Skeletal muscle cell (primary cell): ENCODE measurements at regions not wholly inside any gene's neighbourhood (a gene's known extent, or its start where the extent isn't known, plus 50 kb on each side); places are given as distances from the start of the nearest gene placed in this dataset.

Experiments used
- DNase-seq: peaks from one replicate; pipeline ENCODE4 v3.0.0-alpha.2; 2010; ENCODE audit warnings: low read depth
- H3K4me3 ChIP-seq: 2 replicates; pipeline ENCODE4 v1.5.1; 2011; ENCODE audit warnings: low read depth, mild to moderate bottlenecking, control low read depth, low read length, moderate library complexity

- DNase-seq: no peak
- no peak overlapping the region for H3K4me3 ChIP-seq
These were observed 78.1 kb upstream of the HMHB1 start for GRCh38 chr5:143733665-143734455.

DNA sequence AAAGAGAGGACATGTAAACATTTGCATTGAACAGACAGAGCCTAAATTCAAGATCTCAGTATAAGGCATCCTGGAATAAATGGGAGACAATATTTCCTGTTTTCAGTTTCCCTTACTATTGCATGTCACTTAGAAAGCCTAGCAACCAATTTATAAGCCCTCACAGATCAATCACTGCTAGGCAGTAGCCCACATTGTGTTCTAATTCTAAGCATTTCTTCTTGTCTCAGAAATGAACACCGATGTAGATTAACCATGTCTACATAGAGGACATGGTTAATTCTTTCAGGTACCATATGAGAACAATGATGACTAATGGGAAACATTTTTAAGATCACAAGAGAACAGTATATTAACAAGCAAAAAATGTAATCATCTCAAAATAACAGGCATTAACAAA lies 79.6 kb upstream of the HMHB1 start:
- DNase-seq: no peak
- H3K4me3 ChIP-seq: no peak overlapping the region

GRCh38 chr5:143730112-143730801 lies 81.7 kb upstream of the HMHB1 start:
- DNase-seq: no peak
- no peak overlapping the region for H3K4me3 ChIP-seq

- H3K4me3 ChIP-seq: no peak overlapping the region
- DNase-seq: no peak
These were observed 82.5 kb upstream of the HMHB1 start for GRCh38 chr5:143729334-143729946.

- DNase-seq: no peak
- H3K4me3 ChIP-seq: no peak overlapping the region
These were observed 88.8 kb upstream of the HMHB1 start for GRCh38 chr5:143723159-143723558.

DNA sequence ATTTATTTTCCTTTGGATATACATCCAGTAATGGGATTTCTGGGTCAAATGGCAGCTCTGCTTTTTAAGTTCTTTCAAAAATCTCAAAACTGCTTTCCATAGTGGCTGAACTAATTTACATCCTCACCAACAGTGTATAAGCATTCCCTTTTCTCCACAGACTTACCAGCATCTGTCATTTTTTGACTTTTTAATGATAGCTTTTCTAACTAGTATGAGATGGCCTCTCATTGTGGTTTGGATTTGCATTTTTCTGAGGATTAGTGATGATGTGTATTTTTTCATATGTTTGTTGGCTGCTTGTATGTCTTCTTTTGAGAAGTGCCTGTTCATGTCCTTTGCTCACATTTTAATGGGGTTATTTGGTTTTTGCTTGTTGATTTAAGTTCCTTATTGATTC lies 90.0 kb upstream of the HMHB1 start:
- no peak overlapping the region for H3K4me3 ChIP-seq
- DNase-seq: no peak

GRCh38 chr5:143720689-143721088 lies 91.3 kb upstream of the HMHB1 start:
- no peak overlapping the region for H3K4me3 ChIP-seq
- DNase-seq: no peak

DNA sequence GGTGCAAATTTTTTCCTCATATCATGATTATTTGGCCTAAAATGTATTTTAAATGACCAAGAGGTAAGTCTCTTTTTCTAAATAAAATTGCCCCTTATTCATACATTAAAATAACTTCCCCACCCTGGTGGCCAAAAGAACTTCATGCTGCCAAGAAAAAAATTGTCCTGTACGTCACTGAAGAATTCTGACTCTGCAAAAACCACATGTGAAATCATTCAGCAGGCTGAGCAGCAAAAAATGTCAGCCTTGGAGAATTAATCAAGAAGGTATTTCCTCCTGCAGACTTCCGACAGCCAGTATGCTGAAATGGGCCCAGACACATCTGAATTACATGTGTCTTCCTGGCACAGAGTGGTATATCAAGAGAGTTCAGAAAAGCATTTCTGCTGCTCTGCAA lies 94.6 kb upstream of the HMHB1 start:
- DNase-seq: peak; percentile 79
- H3K4me3 ChIP-seq: no peak overlapping the region

- no peak for DNase-seq
- H3K4me3 ChIP-seq: no peak overlapping the region
These were observed 95.1 kb upstream of the HMHB1 start for GRCh38 chr5:143716881-143717280.

DNA sequence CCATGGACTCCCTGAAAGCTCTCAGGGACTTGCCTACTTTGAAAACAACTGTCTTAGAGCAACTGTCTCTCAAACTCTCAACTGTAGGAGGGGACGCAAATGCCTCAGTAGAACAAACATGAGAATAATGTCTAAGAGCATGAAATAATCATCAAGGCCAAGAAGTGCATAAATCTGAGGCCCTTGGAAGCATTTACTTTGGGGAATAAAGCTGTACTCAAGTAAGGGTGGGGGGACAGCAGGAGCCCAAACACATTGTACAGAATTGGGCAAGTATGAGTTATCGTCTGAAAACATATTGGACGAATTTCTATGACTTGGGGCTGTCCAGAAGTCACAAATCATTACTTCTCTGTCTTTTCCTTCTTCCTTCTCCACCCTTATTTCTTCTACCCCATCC lies 96.3 kb upstream of the HMHB1 start:
- H3K4me3 ChIP-seq: no peak overlapping the region
- DNase-seq: no peak

- DNase-seq: no peak
- no peak overlapping the region for H3K4me3 ChIP-seq
These were observed 97.3 kb upstream of the HMHB1 start for GRCh38 chr5:143714629-143715028.

GRCh38 chr5:143713047-143714003 lies 98.6 kb upstream of the HMHB1 start:
- DNase-seq: no peak
- H3K4me3 ChIP-seq: no peak overlapping the region

- no peak overlapping the region for H3K4me3 ChIP-seq
- DNase-seq: no peak
These were observed 103.3 kb upstream of the HMHB1 start for GRCh38 chr5:143708672-143709071.

DNA sequence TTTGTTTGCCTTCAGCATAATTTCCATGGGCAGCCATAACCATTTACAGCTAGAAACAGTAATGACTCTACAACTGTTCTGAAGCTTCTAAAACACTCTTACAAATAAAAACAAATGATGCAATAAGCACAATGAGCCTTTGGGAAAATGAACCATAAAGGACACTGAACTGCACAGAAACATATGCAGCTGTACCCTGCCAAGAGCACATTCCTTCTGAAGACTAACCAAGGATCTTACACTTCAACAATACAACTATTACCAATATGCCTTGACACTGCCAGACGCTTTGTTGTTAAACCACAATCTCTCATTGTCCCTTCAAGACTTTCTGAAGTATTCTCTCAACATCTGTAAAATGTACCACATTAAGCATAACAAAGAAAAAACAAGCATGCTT lies 104.2 kb upstream of the HMHB1 start:
- no peak overlapping the region for H3K4me3 ChIP-seq
- peak; percentile 73 for DNase-seq

DNA sequence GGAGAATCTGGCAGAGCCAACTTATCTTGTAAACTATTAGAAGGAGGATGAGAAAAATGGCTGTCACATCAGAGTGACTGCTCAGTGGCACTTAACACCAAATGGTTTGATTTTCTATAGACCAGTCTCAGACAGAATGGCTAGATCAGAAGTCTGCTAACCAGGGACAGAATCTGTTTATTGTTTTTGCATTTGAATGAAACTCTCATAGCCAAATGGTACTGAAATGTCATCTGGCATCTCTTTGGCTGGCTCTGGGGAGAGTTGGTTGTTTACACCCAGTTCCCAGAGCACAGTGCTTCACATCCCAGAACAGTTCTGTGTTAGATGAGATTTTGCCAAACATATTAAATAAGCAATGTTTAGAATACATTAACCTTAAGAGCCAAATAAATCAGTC lies 106.6 kb upstream of the HMHB1 start:
- no peak for DNase-seq
- H3K4me3 ChIP-seq: no peak overlapping the region

- DNase-seq: no peak
These were observed 108.3 kb upstream of the HMHB1 start for GRCh38 chr5:143703659-143704058.

GRCh38 chr5:143701493-143701892 lies 110.5 kb upstream of the HMHB1 start:
- no peak for DNase-seq
- no peak overlapping the region for H3K4me3 ChIP-seq

More at GRCh38 chr5:143703659-143704058, 108.3 kb upstream of the HMHB1 start:
- no peak overlapping the region for H3K4me3 ChIP-seq

- H3K4me3 ChIP-seq: no peak overlapping the region
- no peak for DNase-seq
These were observed 111.0 kb upstream of the HMHB1 start for GRCh38 chr5:143700994-143701393.

GRCh38 chr5:143699121-143699520 lies 112.8 kb upstream of the HMHB1 start:
- no peak overlapping the region for H3K4me3 ChIP-seq
- DNase-seq: no peak

GRCh38 chr5:143698574-143698973 lies 113.4 kb upstream of the HMHB1 start:
- DNase-seq: no peak
- no peak overlapping the region for H3K4me3 ChIP-seq
